ENCODE measurements at regions not wholly inside any gene's neighbourhood (a gene's known extent, or its start where the extent isn't known, plus 50 kb on each side); places are given as distances from the start of the nearest gene placed in this dataset.

- TF ChIP-seq CTCF (IDR thresholded peaks at IDR 0.05), result no peak
- no peak for TF ChIP-seq POLR2A (IDR thresholded peaks at IDR 0.05)
Observed at GRCh38 chr11:129538323-129538722, 162.7 kb downstream of the BARX2 start.

All from stomach (tissue), 4 donors.